Inferior parietal cortex (tissue), 1 donor: ENCODE measurements at regions not wholly inside any gene's neighbourhood (a gene's known extent, or its start where the extent isn't known, plus 50 kb on each side); places are given as distances from the start of the nearest gene placed in this dataset.
"Not testable (repeated sequence)": the region's sequence is repeated elsewhere in the genome, so short reads cannot be mapped to it uniquely, and the experiment has no call there.

ENCODE experiments used
- DNase-seq: peaks from one replicate; pipeline ENCODE4 v3.0.0-alpha.2; 2016; ENCODE audit errors: extremely low spot score

DNA sequence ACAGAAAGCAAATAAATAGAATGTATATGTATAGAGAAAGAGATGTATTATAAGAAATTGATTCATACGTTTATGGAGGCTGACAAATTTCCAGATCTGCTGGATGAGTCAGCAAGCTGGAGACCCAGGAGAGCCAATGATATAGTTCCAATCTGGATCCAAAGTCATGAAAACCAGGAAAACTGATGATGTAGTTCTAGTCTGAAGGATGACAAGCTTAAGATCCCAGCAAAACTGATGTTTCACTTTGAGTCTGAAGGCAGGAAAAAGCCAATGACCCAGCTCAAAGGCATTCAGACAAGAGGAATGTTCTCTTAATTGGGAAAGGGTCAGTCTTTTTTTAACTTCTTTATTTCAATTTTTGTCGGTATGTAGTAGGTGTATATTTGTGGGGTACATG is 102.6 kb downstream of the LHFPL1 start:
- no peak for DNase-seq

DNA sequence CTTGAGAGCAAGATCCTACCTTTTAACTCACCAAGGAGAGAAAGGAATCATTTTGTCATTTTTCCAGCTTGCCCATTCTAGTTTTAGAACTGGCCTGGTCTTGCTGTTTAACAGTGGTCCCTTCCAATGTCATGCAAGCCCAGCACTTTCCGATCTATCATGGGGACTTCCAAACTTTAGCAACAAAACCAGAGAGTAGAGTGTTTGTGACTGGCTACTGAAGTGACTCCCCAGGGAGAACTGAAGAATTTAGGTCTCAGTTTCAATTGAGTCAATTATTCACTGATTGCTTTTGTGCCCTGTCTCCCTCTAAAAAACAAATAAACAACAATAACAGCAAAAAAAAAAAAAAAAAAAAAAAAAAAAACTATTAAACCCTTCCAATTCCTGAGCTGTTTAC is 108.3 kb downstream of the LHFPL1 start:
- DNase-seq = no peak

DNA sequence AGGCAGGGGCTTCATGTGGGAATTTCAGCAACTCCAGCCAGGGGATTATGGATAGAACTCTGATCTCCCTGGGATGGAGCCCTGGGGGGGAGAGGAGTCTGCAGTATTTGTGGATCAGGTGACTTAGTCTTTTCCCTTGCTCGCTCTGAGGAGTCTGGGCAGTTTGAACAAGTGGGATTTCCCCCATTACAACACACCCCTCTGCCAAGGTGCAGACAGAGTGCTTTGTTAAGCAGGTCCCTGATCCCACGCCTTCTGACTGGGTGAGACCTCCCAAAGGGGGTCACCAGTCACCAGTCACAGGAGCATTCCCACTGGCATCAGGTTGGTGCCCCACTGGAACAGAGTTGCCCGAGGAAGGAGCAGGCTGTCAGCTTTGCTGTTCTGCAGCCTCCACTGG is 123.9 kb downstream of the LHFPL1 start:
- DNase-seq = no peak

DNA sequence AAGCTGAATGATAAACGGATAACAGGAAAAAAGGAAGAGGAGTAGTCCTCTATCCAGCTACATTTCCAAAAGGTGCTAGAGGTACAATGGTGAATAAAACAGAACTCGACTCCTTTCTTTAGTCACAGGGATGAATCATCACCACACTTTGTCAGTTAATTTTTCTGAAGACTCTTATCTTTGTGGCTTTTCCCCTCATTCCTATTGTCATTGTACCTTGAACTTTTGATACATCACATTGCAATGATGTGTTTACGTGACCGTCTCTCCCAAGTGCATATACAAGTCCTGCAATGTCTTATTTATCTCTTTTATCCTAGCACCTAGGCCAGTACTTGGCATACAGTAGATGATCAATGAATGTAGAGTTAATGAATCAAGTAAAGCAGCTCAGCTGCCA is 134.7 kb downstream of the LHFPL1 start:
- no peak for DNase-seq

DNA sequence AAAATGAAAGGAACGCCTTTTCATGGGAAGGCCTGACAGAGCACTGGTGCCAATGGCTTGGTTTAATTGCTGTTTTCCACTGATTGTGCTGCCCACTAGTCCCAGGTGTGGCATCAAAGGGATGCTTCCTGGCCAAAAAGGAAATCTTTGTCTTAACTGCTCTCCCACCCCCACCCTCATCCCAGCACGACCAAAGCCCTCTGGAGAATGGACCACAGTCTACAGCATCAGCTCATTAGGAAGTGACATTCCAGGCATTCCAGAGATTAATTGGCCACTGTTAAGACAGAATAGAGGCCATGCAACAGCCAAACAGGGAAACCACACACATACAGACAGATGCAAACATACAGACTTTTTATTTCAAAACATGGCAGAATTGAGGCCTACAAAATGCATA is 143.2 kb downstream of the LHFPL1 start:
- DNase-seq = no peak

DNA sequence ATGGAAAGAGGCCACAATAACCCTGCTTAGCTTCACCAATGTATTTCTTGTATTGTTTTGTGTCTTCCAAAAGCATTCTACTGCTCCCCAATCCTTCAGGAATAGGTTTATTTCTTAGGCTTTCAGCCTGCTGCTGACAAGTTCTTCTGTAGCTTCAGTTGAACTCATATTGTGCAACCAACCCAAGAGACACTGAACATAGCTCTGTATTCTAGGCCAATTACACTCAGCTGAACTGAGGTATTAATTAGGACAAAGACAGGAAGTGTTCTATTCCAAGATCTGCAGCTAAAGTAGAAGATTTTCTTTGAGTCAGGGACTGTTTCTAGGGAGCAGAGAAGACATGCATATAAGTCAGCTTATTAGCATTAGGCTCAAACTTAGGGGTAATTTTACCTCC is 151.8 kb downstream of the LHFPL1 start:
- no peak for DNase-seq

DNA sequence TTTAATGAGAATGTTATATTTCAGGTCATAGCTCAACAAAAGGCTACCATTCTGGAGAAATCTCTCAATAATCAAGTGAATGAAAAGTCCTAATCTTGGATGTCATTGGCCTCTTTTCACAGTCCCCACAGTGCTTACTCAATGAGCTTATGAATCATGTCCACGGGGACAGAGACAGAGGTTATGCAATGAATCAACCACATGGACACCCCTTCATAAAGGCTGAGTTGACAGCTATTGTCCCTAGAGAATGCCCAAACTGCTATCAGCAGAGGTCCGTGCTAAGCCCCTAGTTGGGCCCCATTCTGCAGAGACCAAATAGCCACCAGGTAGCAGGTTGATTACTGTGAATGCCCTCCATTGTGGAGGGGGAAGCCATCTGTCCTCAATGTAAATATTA is 158.1 kb downstream of the LHFPL1 start:
- DNase-seq = no peak

DNA sequence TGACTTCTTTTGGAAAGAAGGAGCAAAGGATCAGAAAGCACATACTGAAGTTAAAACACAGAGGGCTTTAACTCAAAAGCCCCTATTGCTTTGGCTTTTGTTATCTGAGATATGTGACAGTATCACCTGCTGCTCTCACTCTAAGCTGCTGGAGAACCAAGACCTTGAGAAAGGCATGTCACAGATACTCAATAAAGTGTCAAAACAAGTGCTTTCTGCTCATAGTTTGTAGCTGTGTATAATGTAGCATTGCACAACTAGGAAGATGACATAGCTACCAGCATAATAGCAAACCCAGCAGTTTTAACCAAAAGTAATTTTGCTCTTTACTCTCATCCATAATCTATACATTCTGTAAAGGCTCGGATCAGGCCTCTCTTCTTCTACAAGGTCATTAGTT is 159.6 kb downstream of the LHFPL1 start:
- DNase-seq = no peak

DNA sequence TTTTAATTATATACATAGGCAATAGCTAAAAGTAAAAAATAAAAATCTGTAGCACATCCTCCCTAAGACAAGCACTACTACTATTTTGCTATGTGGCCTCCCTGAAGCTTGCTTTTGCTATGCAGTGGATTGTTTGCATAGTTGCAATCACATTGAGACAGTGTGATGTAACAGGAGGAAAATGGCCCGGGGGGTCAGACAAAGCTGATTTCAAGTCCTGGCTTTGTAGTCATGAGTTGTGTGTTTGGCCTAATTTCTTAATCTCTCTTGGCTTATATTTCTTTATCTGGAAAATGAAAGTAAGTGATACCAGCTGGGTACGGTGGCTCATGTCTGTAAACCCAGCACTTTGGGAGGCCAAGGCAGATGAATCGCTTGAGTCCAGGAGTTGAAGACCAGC is 166.6 kb downstream of the LHFPL1 start:
- no peak for DNase-seq

DNA sequence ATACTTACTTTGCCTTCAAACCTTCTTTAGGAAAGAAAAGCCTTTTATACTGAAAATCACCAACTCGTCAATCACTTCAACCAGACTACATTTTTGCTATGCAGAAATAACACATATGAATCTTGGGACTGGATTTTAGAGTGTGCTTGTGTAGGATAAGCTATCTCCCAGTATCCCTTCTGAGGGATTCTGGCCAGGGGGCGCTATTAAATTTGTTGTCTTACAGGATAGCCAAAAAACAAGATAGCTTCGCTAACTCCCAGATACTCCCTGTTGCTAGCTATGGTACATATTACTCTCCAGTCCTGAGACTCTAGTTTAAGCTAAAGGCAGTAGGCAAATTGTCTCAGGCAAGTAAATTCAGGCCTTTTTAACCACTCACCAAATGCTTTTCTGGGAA is 167.2 kb downstream of the LHFPL1 start:
- no peak for DNase-seq

DNA sequence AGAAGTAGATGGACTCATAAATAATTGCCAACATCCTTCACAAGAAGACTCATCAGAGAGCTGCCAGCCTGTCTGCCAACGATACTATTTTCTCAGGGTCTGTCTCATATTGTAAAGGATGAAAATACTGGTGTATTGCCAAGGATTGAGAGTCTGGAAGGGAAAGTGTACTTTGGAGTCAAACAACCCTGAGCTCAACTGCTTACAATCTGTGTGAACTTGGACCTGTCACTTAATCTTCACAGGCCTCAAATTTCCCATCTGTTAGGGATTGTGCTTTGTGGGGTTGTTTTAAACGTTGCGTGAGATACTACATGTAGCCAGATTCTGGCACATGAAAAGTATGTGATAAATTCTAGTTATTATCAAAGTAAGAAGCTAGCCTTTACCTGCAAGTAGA is 169.1 kb downstream of the LHFPL1 start:
- DNase-seq = no peak

DNA sequence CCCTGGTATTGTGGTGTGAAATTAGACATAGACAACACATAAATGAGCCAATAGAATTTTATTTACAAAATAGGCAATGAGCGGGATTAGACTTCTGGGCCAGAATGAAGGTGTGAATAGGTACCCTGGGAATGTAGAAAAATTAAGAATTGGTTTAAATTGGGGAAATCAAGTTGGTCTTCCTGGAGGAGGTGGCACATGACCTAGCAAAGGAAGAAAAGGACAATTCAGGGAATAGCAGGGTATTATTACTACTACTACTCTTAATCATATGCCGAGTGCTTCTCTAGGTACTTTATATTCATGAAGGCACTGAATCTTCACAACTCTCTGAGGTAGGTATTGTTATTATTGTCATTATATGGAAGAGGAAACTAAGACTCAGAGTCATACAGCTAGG is 202.1 kb downstream of the LHFPL1 start:
- DNase-seq = no peak

DNA sequence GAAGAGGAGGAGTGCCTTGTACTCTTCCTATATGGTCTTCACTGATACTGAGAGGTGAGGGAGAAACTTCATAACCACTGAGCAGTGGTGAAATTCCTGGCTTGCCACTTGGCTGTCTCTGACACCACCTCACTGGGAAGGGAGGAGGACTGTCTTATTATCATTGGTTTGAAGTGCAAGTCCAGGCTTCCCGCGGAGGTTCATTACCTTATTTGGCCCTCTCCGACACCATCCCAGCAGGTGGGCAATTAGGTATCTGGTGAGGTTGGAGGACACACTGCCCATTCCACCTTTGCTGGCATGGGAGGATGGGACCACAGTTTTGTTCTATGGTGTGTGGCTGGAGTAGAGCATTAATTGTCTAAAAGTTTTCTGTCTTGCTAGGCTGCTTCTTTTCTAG is 206.1 kb downstream of the LHFPL1 start:
- DNase-seq = no peak

DNA sequence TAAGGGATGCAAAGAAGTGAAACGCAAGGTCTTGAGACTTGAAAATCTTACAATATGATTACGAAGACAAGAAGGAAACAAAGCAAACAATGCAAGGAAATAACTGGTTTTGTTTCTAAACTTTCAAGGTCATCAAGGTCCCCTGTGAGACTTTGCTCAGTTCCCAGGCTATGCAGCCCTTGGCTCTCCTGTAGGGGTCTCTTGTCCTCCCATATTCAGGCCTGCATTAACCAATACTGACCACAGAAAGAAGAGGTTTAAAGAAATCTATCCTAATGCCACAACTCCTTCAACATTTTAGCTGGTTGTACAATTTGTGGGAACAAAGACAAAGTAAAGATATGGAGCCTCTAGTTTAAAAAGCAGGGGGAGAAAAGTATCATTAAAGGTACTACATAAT is 209.2 kb downstream of the LHFPL1 start:
- DNase-seq = no peak

DNA sequence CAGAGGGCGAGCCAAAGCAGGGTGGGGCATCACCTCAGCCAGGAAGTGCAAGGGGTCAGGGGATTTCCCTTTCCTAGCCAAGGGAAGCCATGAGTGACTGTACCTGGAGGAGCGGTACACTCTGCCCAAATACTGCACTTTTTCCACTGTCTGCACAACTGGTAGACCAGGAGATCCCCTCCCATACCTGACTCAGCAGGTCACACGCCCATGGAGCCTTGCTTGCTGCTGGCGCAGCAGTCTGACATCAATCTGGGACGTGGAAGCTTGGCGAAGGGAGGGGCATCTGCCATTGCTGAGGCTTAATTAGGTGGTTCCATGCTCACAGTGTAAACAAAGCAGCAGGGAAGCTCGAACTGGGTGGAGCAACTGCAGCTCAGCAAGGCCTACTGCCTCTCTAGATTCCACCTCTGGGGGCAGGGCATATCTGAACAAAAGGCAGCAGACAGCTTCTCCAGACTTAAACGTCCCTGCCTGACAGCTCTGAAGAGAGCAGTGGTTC is 217.7 kb downstream of the LHFPL1 start:
- not testable (repeated sequence) for DNase-seq

DNA sequence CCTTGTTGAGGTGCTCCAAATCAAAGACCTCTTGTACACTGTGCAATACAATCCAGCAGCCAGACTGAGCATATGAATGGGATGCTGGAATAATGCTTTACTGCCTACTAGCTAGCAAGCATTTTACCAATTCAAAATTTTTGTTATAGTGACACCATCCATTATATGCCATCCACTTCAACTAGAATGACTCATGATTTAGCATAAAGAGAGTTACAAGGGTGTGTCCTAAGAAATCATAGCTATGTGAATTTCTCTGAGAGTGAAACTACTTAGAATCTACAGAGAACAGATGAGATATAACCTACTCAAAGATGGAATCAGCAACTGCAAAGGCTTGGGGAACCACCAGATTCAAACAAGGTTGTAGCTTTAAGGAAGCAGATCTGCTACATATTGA is 221.9 kb downstream of the LHFPL1 start:
- no peak for DNase-seq

DNA sequence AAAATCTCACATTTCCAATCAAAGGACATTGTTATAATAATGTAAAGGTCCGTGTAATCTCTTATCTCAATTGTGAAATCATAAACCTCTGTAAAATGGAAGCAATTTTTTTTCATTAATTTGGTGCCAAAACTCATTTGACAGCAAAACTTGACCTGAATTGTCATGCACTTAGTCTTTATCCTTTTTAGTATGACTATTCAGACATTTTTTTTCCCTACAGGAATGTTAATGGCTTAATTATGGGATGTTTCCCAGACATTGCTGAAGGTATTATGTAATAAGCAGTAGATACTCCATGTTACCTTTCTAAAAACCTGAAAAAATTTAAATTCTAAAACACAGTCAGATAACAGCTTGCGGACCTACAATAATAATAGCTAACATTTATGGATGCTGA is 228.9 kb downstream of the LHFPL1 start:
- no peak for DNase-seq

DNA sequence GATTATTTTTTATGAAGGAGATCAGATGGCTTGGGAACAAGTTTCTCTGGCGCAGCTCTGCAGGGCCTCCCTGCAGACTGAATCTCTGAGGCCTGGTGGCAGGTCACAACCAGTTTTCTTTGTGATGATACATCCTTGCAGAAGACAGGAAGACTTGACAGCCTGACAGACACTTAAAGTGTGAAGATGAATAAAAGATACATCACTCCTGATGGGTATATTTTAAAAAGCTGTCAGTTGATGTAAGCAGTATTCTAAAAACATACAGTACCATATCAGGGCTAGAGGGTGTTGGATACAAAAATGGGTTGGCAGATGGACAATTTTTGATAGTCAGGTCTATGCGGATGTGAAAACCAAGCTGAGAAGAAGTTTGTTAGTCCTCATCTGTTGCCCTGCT is 239.5 kb downstream of the LHFPL1 start:
- no peak for DNase-seq

DNA sequence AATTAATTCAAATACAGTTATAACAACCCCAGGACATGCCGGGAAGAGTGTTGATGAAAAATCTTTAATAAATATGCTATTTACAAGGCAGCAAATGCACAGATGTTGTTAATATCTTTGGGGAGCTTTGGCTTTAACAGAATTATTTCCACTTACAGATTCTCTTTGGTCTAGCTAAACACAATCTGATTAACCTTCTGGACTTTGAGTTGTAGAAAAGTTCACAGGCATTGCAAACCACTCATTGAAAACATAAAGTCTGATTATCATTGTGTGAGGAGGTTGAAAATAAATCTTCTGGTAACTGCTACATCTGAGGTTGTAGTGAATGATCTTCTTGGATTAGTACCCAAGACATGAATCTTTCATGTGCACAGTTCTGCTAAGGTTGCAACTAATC is 255.6 kb downstream of the LHFPL1 start:
- no peak for DNase-seq

DNA sequence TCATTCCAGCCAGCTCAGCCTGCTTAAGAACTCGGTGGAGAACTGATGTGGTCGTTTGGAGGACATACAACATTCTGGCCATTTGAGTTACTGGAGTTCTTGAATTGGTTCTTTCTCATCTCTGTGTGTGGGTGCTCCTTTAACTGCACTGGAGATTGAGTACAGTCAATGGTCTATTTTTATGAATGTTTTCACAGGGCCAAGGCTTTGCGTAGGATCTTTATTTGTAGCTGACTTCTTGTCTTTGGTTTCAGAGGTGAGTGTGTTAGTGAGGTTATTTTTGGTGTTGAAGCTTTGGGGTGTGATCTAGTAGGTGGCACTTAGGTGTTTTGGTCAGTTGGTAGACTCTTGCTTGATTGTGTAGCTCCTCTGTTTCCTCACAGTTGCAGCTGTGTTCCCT is 288.4 kb downstream of the LHFPL1 start:
- no peak for DNase-seq

DNA sequence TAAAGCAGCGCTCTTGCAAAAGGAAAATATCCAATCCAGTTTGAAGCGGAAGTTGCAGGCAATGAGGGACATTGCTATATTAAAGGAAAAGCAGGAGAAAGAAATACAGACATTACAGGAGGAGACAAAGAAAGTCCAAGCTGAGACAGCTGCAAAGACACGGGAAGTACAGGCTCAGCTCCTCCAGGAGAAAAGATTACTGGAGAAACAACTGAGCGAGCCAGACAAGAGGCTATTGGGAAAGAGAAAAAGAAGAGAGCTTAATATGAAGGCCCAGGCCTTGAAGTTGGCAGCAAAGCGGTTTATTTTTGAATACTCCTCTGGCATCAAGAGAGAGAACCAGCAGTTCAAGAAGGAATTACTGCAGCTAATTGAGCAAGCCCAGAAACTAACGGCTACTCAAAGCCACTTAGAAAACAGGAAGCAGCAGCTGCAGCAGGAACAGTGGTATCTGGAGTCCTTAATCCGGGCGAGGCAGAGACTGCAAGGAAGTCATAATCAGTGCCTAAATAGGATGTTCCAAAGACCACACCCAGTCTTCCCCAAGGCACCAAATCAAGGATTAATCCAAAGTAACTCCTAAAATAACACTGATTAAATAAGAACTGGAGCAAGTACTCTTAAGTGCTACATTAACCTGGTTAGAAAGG is 298.0 kb downstream of the LHFPL1 start:
- not testable (repeated sequence) for DNase-seq

DNA sequence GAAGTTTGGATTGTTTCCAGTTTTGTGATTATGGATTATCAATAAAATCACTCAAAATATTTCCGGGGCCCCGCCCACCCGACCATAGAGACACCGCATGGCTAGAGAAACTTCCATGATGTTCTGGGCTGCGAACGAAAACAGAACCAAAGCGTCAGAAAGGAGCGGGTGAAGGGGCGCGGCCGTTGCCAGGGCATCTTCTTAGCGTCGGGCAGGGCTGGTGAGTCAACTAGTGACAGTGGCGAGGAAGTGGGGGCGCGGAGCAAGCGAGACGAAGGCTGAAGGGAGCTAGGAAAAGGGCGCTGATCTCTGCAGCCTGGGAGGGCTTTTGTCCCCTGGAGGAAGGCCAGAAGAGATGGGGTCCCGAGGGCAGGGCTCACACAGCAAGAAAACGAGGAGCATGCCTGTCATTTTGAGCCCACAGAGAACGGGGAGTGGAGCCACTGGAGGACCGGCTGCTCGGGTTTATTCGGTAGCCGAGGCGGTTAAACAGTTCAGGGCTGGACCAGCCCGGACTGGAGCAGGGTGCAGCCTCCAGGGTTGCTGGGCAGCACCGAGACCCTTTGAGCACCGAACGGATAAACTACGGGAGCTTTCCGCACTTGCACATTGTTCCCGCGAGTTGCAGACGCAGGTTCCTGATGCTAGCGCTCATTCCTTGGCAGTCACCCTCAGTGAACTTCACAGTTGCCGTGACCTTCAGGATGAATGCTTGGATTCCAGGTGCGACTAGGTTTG is 298.1 kb upstream of the TRPC5 start:
- no peak for DNase-seq

DNA sequence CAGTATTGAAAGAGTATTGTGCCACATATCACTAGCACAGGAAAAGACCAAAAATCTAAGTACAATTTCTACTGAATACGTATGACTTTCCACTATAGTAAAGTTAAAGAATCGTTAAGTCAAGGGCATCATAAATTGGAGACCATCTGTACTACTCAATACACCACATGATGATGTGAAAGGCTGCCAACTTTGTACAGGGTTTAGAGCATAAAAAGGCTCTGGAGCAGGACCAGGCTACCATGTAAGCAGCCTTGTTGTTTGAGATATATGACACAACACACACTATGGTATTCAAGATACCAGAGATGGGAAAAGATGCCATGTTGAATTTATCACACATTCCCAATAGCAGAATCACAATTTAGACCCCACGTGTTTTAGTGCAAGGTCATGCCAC is 294.9 kb upstream of the TRPC5 start:
- DNase-seq = no peak

DNA sequence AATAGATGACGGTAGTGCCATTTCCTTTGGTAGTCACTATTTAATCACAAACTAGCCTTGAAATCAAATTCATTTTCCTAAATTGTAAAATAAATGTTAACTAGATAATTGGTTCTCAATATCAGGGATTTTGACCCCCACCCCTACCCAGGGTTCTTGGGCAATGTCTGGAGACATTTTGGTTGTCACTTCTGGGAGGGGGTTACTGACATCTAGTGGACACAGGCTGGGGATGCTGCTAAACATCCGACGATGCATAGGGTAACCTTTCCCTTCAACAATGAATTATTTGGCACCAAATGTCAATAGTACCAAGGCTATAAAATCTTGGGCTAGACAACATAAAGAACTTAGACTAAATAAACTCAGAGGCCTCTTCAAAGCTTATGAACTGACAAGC is 285.8 kb upstream of the TRPC5 start:
- no peak for DNase-seq
